Left hindlimb (tissue), 1 donor: ENCODE measurements at regions not wholly inside any gene's neighbourhood (a gene's known extent, or its start where the extent isn't known, plus 50 kb on each side); places are given as distances from the start of the nearest gene placed in this dataset.

ENCODE experiments used
- DNase-seq: peaks from one replicate; pipeline ENCODE4 v3.0.0-alpha.2; 2018

DNA sequence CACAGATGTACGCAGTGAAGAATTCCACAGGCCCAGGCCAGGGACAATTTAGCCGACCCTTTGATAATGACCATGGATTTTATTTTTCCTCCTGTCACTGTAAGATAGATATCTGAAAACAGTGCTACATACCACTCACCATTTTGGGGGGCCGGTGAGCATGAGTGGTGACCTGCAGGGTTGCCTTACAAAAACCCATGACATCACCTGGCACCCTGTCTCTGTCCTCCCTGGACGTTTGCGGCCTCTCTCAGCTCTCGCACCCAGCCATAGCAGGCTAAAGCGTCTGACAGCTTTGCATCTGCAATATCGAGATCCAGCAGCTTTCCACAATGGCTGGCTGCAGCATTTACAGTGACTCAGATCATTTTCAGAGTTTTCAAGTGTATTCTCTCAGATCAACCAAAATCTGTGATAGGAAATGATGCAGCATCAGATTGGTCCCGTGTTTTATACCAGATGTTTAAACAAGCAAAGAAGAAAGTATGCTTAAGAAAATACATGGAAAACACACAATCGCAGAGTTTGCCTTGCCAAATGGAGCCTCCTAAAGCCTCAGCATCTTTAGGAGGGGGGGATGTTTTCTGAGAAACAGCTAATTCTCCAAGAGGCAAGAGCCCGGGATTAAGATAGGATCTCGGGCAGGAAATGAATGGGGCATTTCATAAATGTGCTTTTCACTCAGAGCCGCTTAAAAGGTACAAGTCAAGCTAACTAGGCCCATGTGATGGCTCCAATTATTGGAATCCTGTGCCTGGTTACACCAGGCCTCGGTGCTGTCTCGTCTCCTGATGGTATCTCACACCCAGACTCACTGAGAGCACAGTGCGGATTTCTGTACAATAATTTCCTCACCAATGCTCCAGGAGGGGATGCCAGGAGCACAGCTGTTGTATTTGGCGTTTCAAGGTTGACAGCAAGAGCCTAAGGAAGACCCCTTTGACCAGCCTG, 257.3 kb downstream of the XXYLT1 start:
- no peak for DNase-seq

DNA sequence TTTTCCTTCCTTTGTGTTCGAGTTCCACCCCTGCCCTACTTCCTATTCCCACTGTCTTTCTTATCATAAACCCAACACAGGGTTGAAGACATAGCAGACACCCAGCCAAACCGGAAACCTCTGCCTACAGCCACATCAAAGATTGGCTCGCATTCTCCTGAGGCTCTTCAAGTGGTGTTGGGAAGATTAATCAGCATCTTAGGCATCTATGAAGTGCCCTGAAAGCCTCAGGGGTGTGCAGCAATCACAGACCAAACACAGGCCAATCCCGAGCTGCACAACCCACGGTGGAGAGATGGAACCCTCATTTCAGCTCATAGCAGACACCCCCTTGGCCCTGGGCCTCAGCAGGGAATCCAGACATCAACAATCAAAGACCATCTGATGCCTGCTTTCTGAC, 255.9 kb downstream of the XXYLT1 start:
- DNase-seq, result no peak

DNA sequence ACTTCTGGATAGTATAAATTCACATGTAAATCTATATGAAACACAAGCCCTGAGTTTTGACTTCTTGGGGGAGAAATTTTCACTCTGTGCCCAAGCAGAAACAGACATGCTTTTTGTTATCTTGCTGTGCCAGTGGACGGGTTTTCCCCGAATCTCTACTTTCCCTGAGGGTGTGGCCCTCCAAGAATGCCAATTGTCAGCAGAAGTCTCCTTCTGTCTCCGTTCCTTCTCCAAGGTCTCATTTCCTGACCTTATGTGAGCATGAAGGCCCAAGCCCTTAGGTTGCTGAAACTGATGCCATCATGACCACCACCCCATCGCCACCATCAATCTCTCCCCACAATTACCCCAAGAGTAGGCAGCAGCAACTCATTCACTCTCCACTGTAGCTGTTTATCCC, 253.8 kb downstream of the XXYLT1 start:
- DNase-seq, result no peak
